ENCODE measurements at regions not wholly inside any gene's neighbourhood (a gene's known extent, or its start where the extent isn't known, plus 50 kb on each side); places are given as distances from the start of the nearest gene placed in this dataset.

DNA sequence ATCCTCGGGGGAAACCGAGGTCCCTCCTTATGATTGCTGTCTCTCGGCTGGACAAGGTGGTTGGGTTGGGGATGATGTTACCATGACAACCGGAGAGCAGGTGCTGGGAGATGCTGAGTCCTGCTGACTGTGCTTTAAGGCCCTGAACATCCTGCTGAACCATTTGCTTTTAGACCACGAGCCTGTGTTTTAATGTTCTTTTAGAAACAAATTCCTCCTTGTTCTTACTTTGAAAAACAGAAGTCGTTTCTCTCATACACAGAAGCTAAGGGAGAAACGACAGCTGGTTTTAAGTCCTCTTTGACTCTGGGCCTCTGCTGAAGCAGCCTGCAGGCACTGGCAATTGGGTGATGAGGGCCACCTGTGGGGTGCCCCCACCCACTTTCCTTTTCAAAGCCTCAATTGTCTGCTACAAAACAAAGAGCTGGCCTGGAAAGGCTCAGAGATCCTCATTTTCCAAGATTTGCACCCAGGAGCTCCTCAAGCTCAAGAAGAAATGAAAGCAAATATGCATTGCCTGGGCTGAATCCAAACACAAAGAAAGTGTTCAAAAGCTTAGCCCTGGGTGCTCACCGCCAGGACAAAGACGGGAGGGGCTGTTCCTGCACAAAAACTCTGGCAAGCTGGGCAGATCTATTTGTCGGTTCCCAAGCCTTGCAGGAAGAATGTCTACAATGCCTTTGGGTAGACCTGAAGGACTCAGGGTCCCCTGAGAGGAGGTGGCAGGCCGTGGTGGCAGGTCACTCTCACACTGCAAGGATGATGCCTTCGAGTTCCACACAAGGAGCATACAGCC is 90.0 kb upstream of the CLMN start:
- no peak overlapping the region for H3K4me2 ChIP-seq (ENCODE audit: control insufficient read depth, extremely low read depth, insufficient read depth, low read depth, low read length)
- peaks cover 3% of the 10 kb centered on the region for H3K4me1 ChIP-seq (ENCODE audit: control insufficient read depth, extremely low read depth, insufficient read depth, low read length)
- no peaks in the 10 kb centered on the region for H3K36me3 ChIP-seq (ENCODE audit: control insufficient read depth in 2 of 2, extremely low read depth in 1 of 2, insufficient read depth in 2 of 2, low read length in 2 of 2)
- H3K79me2 ChIP-seq (ENCODE audit: control insufficient read depth, insufficient read depth, low read length): no peaks in the 10 kb centered on the region
- H3K4me3 ChIP-seq (ENCODE audit: control insufficient read depth in 2 of 3, extremely low read depth in 1 of 3, insufficient read depth in 2 of 3, low read depth in 1 of 3, low read length in 3 of 3): no peak overlapping the region
- no peak overlapping the region for H3K9ac ChIP-seq (ENCODE audit: control insufficient read depth, extremely low read depth, insufficient read depth, low read length)
- peaks cover 4% of the 10 kb centered on the region for H3K27me3 ChIP-seq (ENCODE audit: control insufficient read depth, extremely low read depth, insufficient read depth, low read length)
- no peak for TF ChIP-seq EZH2 (IDR thresholded peaks at IDR 0.05; ENCODE audit: low read length)
- TF ChIP-seq, protein P1, sequence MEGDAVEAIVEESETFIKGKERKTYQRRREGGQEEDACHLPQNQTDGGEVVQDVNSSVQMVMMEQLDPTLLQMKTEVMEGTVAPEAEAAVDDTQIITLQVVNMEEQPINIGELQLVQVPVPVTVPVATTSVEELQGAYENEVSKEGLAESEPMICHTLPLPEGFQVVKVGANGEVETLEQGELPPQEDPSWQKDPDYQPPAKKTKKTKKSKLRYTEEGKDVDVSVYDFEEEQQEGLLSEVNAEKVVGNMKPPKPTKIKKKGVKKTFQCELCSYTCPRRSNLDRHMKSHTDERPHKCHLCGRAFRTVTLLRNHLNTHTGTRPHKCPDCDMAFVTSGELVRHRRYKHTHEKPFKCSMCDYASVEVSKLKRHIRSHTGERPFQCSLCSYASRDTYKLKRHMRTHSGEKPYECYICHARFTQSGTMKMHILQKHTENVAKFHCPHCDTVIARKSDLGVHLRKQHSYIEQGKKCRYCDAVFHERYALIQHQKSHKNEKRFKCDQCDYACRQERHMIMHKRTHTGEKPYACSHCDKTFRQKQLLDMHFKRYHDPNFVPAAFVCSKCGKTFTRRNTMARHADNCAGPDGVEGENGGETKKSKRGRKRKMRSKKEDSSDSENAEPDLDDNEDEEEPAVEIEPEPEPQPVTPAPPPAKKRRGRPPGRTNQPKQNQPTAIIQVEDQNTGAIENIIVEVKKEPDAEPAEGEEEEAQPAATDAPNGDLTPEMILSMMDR (optimal IDR thresholded peaks at IDR 0.05 in 1 of 3, IDR thresholded peaks at IDR 0.05 in 1 of 3, conservative IDR thresholded peaks at IDR 0.05 in 1 of 3; ENCODE audit: extremely low read depth in 1 of 3, insufficient read depth in 2 of 3, low read length in 3 of 3): no peak
- no peaks in the 10 kb centered on the region for H4K20me1 ChIP-seq (ENCODE audit: control insufficient read depth, extremely low read depth, insufficient read depth, low read length)
- no peaks in the 10 kb centered on the region for H3K9me1 ChIP-seq (ENCODE audit: control insufficient read depth, extremely low read depth, insufficient read depth, low read length)
- no peaks in the 10 kb centered on the region for H3K9me3 ChIP-seq (ENCODE audit: control insufficient read depth, low read depth, low read length)
- no peak overlapping the region for H3K27ac ChIP-seq (ENCODE audit: control insufficient read depth, insufficient read depth, low read length)
- dilution Hi-C loops (cut with MboI; ENCODE audit: extremely low pct_ligation_motif_present, low sequenced_read_pairs): no loop called here
- no peak for DNase-seq (ENCODE audit: low read depth, low spot score)
- no peak for FAIRE-seq
- H2AFZ ChIP-seq (ENCODE audit: control insufficient read depth, low read length): no peak overlapping the region

DNA sequence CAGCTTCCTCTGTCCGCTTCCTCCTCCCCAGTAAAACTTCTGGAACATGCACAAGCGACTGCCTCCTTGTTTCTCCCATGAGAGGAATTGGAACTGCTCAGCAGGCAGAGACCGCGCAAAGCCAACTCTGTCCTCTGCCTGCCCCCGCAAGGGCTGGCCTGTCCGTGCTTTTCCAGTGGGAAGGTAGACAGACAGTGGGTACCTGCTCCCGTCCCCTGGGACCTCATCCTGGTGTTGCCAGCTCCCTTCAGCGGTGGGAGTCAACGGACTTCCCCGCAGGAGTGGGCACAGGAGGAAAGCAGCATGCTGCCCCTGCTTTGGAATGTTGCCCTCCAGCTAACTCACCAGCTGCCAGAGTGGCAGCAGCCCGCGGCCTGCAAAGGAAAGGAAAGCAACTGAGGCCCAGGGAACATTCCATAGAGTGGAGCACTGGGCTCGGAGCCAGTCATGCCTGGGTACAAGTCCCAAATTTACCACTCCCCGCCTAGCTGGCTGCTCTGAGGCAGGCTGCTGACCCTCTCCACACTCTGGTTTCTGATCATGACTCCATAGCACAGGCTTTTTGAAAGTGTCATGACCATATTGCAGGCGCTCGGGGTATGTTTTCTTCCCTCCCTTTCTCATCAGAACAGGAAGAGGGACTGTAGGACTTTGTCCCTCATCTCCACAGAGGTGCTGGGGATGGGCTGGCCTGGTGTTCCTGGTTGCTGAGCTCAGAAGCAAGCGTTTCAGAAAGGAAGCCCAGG is 89.2 kb upstream of the CLMN start:
- dilution Hi-C loops (cut with MboI; ENCODE audit: extremely low pct_ligation_motif_present, low sequenced_read_pairs): no loop called here
- no peak for TF ChIP-seq EZH2 (IDR thresholded peaks at IDR 0.05; ENCODE audit: low read length)
- TF ChIP-seq, protein P1 (optimal IDR thresholded peaks at IDR 0.05 in 1 of 3, IDR thresholded peaks at IDR 0.05 in 1 of 3, conservative IDR thresholded peaks at IDR 0.05 in 1 of 3; ENCODE audit: extremely low read depth in 1 of 3, insufficient read depth in 2 of 3, low read length in 3 of 3): no peak
- DNase-seq (ENCODE audit: low read depth, low spot score): no peak
- Histone ChIP-seq H3K4me2 (ENCODE audit: control insufficient read depth, extremely low read depth, insufficient read depth, low read depth, low read length) (no peak overlapping the region), H2AFZ (ENCODE audit: control insufficient read depth, low read length) (no peak overlapping the region), H3K9ac (ENCODE audit: control insufficient read depth, extremely low read depth, insufficient read depth, low read length) (no peak overlapping the region), H3K27ac (ENCODE audit: control insufficient read depth, insufficient read depth, low read length) (no peak overlapping the region), H3K27me3 (ENCODE audit: control insufficient read depth, extremely low read depth, insufficient read depth, low read length) (peaks cover 4% of the 10 kb centered on the region), H3K9me3 (ENCODE audit: control insufficient read depth, low read depth, low read length) (no peaks in the 10 kb centered on the region), H3K4me1 (ENCODE audit: control insufficient read depth, extremely low read depth, insufficient read depth, low read length) (peaks cover 3% of the 10 kb centered on the region), H4K20me1 (ENCODE audit: control insufficient read depth, extremely low read depth, insufficient read depth, low read length) (no peaks in the 10 kb centered on the region), H3K79me2 (ENCODE audit: control insufficient read depth, insufficient read depth, low read length) (no peaks in the 10 kb centered on the region), H3K9me1 (ENCODE audit: control insufficient read depth, extremely low read depth, insufficient read depth, low read length) (no peaks in the 10 kb centered on the region), H3K4me3 (ENCODE audit: control insufficient read depth in 2 of 3, extremely low read depth in 1 of 3, insufficient read depth in 2 of 3, low read depth in 1 of 3, low read length in 3 of 3) (no peak overlapping the region), H3K36me3 (ENCODE audit: control insufficient read depth in 2 of 2, extremely low read depth in 1 of 2, insufficient read depth in 2 of 2, low read length in 2 of 2) (no peaks in the 10 kb centered on the region)
- no peak for FAIRE-seq

Data from keratinocyte (primary cell).